ENCODE measurements at regions not wholly inside any gene's neighbourhood (a gene's known extent, or its start where the extent isn't known, plus 50 kb on each side); places are given as distances from the start of the nearest gene placed in this dataset.

GRCh38 chr14:71684323-71684722 is 247.9 kb upstream of the RGS6 start:
- dilution Hi-C loops (cut with HindIII; ENCODE audit: low sequenced_read_pairs, unreplicated experiment) (no loop called here), intact Hi-C loops (cut with micrococcal nuclease) (no loop called here), in situ Hi-C loops (cut with MboI; ENCODE audit: low sequenced_read_pairs) (no loop called here)
- no peak overlapping the region for H2BK120ac ChIP-seq (ENCODE audit: low read depth, low read length)
- 94% methylated on average over 7 of the region's 15 CpGs; no CpG with 5 or more reads in 1 of the 2 experiments for WGBS, 2 experiments (ENCODE audit: extremely low coverage in 2 of 2, insufficient read length in 1 of 2)
- H4K91ac ChIP-seq (ENCODE audit: insufficient read depth, low read depth, low read length), result no peak overlapping the region
- H3K18ac ChIP-seq (ENCODE audit: low read depth, low read length), result no peak overlapping the region
- no peak overlapping the region for H2AK9ac ChIP-seq (replicated peaks; ENCODE audit: low read depth, low read length, poor library complexity)
- no peaks in the 10 kb centered on the region for H4K20me1 ChIP-seq (ENCODE audit: insufficient read depth, low read length)
- no peak overlapping the region for H2AK5ac ChIP-seq (ENCODE audit: low read depth, low read length)
- H2BK5ac ChIP-seq (ENCODE audit: low read depth, low read length, poor library complexity, severe bottlenecking), result no peak overlapping the region
- no peak overlapping the region for H3K27ac ChIP-seq (ENCODE audit: insufficient read depth, low read length)
- no peaks in the 10 kb centered on the region for H3K27me3 ChIP-seq (ENCODE audit: control insufficient read depth, insufficient read depth, low read length)
- DNase-seq, result no peak
- no peak overlapping the region for H3K9ac ChIP-seq (ENCODE audit: low read depth, low read length)
- H2BK15ac ChIP-seq (ENCODE audit: low read depth, low read length), result peak overlapping the region; percentile 21; the same call in 1 of the 3 replicates
- peaks cover 10% of the 10 kb centered on the region; the same call in 1 of the 2 replicates for H3K9me1 ChIP-seq (ENCODE audit: insufficient read depth, low read length)
- no peak overlapping the region for H2BK20ac ChIP-seq (ENCODE audit: low read depth, low read length)
- no peak overlapping the region for H3K4me3 ChIP-seq (ENCODE audit: insufficient read depth, low read depth, low read length)
- H3K23ac ChIP-seq (ENCODE audit: low read depth, low read length), result no peak overlapping the region
- H3K4me2 ChIP-seq (ENCODE audit: low read depth, low read length), result no peak overlapping the region
- no TSS peak for BruUV-seq (replicated peaks)
- ChIA-PET POLR2A (ENCODE audit: unreplicated experiment) (no interaction called here), CTCF (no interaction called here)
- peaks cover 10% of the 10 kb centered on the region for H3K4me1 ChIP-seq (ENCODE audit: control insufficient read depth, insufficient read depth, low read length)
- H4K8ac ChIP-seq (ENCODE audit: low read depth in 2 of 2, low read length in 2 of 2), result no peak overlapping the region
- H3K36me3 ChIP-seq (ENCODE audit: control insufficient read depth, insufficient read depth, low read length), result peaks cover 13% of the 10 kb centered on the region
- no peak overlapping the region for H2AFZ ChIP-seq (replicated peaks; ENCODE audit: low read length, poor library complexity)
- no peak overlapping the region for H3K56ac ChIP-seq (ENCODE audit: extremely low read depth, insufficient read depth, low read length)
- H3K9me3 ChIP-seq (ENCODE audit: control insufficient read depth, insufficient read depth, low read length), result no peaks in the 10 kb centered on the region
- no peak overlapping the region for H3K4ac ChIP-seq (ENCODE audit: low read depth, low read length)
- no peak overlapping the region for H3K14ac ChIP-seq (replicated peaks; ENCODE audit: low read depth, low read length)
- H4K5ac ChIP-seq (ENCODE audit: low read depth, low read length), result no peak overlapping the region
- TF ChIP-seq RFX5 (IDR thresholded peaks at IDR 0.05; ENCODE audit: low read depth, low read length) (no peak), RAD21 (IDR thresholded peaks at IDR 0.05; ENCODE audit: low read length) (no peak), POLR2A (IDR thresholded peaks at IDR 0.05; ENCODE audit: low read depth, low read length) (no peak), MAZ (IDR thresholded peaks at IDR 0.05; ENCODE audit: borderline replicate concordance, low read depth, low read length) (no peak), CHD1 (IDR thresholded peaks at IDR 0.05; ENCODE audit: low read depth, low read length) (no peak), MAFK (IDR thresholded peaks at IDR 0.05; ENCODE audit: low read depth, low read length) (no peak)
- TF ChIP-seq, protein P1, sequence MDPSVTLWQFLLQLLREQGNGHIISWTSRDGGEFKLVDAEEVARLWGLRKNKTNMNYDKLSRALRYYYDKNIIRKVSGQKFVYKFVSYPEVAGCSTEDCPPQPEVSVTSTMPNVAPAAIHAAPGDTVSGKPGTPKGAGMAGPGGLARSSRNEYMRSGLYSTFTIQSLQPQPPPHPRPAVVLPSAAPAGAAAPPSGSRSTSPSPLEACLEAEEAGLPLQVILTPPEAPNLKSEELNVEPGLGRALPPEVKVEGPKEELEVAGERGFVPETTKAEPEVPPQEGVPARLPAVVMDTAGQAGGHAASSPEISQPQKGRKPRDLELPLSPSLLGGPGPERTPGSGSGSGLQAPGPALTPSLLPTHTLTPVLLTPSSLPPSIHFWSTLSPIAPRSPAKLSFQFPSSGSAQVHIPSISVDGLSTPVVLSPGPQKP (IDR thresholded peaks at IDR 0.05; ENCODE audit: borderline replicate concordance, low read depth, low read length), result no peak
- no peak for ATAC-seq (ENCODE audit: low read depth)
- peaks cover 14 to 20% of the 10 kb centered on the region in 2 experiments; a peak in 3 of 4 replicates for H3K79me1 ChIP-seq (ENCODE audit: low read depth in 1 of 2, low read length in 2 of 2)
